Globus pallidus (tissue), 1 donor: ENCODE measurements at regions not wholly inside any gene's neighbourhood (a gene's known extent, or its start where the extent isn't known, plus 50 kb on each side); places are given as distances from the start of the nearest gene placed in this dataset.

Experiments
- DNase-seq: peaks from one replicate; pipeline ENCODE4 v3.0.0-alpha.2; 2015; ENCODE audit warnings: low spot score

DNA sequence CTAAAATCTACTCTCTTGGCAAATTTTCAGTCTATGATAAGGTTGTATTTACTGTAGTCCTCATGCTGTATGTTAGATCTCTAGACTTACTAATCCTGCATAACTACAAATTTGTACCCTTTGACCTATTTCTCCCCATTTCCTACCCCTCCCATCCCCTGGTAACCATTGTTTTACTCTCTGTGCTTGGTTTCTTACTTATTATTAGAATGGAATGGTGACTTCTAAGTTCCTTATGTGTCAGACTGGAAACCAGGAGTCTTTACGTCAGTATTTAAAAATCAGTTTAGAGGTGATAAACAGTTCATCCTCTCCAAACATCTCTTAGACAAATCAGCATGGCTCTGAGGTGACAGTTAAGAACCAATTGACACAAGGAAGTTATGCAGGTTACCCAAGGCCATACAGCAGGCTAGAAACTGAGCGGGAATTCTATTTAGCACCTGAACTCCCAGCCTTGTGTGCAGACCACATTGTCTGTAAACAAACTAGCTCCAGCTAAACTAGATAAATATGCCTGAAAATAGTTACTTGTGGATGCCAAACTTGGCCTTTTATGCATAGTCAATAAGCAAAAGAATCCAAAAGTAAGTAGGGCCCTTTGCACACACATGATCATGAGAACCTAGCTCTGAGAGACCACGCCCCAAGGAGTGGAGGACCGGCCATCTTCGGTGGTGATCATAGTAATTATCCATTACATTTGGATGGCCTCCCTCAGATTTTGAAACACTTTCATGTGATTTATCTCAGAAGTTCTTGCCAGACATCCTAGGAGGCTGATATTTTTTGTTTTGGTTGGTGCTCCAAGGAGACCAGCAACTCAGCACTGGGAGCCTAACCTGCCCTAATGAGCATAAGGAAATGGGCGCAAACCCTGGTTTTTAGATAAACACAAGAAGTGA is 72.3 kb upstream of the BOC start:
- DNase-seq = no peak

DNA sequence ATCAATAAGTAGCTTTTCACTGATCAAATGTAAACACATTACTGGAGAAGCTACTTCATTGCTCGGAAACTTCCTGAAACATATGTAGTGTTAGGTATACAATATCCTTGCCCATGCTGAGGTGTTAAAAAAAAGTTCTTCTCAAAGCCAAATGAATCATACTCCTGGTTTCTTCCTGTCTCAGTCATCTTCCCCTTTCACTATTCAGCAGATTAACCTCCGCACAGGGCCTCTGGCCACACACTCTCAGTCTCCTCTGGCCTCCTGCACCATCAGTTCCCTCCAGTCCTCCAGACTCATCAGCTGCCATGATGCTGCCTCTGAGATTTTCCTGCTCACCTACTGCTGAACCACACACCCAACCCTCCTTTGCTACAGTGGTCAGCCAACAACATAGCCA is 70.5 kb upstream of the BOC start:
- no peak for DNase-seq

DNA sequence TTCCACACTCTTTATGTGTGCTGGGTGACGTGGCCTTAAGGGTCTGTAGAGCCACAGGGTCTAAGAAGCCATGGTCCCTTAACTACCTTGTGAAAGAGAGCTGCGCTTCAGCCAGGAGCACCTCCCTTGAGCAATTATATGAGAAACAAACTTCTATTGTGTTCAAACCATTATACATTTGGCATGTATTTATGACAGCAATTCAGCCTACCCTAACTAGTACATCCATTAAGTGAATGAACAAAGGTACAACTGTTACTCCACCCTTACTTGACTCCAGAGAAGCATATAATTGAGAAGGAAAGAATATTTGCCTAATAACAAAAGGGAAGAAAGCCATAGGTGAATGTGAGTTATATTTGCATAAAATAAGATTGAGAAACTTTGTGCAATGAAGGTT is 69.8 kb upstream of the BOC start:
- no peak for DNase-seq

DNA sequence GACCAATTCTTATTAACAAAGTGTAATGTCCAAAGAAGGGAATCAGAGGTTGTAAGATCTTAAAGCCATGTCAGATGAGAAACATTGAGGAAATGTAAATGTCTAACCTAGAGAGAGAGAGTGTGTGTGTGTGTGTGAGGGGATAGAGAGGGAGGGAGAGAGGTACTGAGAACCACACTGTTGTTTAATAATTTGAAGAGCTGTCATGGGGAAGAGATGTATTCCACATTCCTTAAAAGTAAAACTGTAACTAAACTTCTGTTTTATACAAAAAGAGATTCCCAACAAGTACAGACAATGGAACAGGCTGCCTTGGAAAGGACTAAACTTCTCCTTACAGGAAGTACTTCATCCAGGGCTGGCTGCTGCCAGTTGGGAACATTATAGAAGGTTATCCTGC is 68.9 kb upstream of the BOC start:
- DNase-seq = no peak

DNA sequence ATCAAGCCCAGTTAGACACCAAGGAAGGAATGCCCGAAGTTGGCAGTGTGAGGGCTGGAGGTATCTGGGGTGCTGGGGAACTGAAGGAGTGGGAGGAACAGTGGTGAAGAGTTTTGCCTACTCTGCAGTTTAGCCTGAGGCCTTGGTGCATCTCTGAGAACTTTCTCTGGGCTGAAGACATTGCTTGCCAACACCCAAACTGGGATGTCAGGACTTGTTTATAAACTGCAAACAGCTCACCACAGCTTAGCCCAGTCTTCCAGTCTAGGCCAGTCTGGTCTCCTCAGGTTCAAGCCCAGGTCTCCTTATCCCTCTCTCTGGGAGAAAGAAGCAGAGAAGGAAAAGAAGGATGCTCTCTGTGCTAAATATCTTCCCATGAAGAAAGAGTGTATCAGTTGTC is 68.0 kb upstream of the BOC start:
- DNase-seq = no peak

DNA sequence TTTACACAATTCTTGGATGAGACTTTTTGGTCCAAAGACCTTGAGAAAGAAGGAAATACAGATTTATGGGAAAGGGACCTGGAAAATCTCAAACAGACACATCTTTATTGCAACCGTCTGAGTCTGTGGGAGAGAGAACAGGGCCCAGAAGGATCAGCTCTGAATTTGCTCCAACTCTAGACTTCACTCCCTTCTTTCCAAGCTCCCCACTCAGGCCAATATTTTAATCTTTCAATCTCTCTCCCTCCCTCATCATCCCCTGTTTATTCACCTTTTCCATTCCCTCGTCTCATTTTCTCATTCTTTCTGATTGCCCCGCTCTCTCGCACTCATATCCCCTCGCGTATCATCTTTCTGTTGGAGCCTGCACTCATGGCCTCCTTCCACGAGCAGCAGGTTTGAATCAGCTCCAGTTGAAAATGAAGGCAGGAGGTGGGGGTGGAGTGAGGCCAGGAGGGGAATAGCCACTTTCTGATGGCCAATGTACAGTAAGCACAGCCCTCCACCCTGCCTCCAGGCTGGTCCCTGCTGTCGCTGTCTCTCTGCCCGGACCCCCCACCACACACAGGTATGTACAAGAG is 63.6 kb upstream of the BOC start:
- DNase-seq = no peak

DNA sequence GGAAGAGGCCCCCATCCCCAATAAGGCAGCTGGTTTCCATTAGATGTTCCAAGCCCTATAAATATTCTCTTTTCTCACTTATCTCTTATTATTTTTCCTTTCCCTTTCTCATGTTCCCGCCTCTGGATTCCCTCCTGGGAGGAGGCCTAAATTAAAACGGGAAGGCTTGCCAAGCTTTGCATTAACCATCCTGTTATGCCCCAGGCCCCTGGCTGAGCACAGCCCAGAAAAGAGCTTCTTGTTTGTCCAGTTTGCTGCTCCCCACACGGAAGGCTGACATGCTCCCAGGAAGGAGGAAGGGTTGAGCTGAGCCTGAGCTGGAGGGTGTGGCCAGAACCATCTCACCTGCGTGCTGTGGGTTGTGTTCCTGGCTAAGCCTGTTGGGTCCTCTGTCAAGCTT is 63.1 kb upstream of the BOC start:
- no peak for DNase-seq

DNA sequence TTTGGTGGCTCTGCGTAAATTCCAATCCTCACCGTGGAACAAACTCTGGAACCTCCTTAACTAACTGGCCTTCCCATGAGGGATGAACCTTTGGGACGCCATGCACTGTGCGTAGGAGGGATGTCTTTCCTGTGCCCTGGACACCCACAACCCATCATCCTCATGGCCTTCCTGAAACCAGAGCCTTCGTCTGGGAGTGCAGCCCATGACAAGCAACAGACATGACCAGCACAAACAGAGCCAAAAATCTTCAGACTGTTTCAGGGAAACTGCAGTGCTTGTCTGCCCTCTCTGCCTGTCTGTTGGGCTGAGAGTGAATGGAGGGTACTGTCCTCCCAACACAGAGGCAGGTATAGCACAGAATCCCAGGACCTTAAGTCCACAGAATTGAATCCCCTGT is 61.1 kb upstream of the BOC start:
- DNase-seq = no peak

DNA sequence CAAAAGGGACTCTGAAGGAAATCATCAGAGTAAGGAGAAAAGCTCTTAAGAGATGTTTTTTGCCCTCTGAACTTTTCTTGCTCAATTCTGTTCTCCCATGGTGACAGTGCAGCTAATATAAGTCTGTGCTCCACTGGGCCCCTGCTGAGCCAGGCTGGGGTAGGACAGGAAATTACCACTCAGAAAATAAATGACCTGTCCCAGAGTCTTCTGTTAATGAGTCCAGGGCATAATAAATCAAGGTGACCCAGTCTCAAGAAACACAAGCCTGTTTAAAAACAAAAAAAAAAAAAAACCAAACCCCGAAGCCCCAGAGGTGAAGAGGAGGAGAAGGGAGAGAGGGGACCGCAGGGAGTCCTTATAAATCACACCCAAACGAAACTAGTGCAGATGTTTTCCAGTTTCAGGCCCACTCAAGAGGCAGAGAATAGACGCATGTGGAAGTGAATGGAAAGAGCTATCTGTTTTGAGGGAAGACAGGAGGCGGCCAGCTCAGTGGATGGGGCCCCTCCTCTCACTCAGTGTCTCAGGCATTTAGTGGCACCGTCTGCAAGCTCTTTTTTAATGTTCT is 59.8 kb upstream of the BOC start:
- no peak for DNase-seq

DNA sequence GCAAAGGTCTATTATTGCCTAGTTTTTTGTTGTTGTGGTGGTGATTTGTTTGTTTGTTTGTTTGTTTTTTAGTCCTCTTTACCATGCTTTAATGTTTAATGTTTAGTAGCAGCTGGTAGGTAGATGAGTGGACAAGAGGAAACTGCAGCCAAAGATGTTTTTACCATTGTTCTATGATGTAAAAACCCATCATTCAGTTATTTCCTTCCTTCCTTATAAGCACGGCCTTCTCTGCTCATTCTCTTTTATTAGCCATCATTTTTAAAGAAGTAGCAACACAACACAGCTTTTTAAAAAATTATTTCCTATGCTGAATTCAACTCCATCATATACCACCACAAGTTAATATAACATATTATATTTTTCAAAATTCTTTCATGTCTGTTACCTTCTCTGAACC is 58.5 kb upstream of the BOC start:
- DNase-seq = no peak

DNA sequence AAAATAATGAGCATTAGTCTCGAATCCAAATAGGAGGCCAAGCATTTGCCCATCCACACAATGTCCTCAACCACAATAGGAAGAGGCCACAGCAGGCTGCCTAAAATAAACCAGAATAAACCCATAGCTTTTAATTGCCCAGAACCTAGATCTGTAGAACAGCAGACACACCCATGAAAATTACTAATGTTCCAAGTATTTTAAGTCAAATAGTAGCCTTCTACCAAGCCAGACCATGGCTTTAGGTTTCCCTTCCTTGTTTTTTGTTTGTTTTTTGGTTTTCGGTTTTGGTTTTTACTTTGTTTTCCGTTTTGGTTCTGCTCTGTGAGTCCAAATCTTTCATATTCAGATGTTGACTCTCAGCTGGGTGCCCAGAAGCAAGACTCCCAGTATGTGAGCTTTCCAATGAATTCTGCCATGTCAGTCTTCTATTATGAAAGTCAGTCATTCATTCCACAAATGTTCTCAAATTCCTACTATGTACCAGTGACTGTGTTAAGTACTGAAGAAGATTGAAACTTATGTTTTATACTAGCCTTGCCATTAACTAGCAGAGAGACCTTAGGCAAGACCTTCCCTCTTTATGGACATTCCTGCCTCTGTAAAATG is 57.8 kb upstream of the BOC start:
- no peak for DNase-seq

DNA sequence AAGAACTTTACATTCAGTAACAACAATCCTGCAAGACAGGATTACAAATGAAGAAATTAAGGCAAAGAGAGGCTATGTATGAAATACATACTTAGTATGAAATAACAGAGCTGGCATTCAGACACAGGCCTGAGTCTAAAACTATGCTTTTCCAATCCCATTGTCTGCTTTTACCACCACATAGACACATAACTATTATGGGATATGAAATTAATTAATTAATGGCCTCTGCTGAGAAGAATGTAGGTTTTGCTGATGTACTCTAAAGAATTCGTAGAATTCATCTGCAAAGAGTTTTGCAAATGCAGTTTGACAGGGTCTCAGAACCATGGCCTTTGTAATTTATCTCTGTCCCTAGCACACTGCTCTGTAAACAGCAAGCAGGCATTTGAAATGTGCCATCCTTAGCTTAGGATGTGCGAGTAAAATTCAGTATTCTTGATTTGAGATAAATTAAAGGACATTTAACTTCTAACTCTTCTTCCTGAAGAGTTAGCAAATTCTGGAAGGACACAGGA is 54.5 kb upstream of the BOC start:
- DNase-seq = no peak

DNA sequence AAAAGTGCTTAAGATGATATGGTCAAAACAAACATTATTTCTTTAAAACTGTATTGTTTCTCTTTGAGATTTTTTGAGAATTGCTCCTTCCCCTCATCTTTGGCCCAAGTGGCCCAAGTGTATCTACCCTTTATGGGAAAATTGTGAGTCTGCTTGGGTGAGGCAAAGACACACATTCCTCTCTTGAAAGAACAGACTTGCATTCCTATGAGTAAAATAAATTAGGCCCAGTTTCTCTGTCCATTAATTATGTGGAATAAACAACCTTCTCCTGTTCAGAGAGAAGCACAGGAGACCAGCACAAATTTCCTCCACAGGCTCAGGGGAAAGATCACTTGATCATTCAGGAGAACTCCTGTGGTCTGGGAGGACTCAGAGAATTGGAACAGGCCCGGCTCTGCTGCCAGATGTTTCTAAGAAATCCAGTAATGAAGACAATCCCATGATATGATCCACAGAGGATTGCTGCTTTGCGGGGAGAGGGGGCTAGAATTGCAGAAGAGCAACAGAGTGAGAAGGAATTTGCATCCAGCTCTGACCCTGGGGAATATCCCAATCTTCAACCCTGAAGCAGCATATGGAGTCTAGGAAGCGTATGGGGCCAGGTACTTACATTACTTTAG is 53.8 kb upstream of the BOC start:
- no peak for DNase-seq

DNA sequence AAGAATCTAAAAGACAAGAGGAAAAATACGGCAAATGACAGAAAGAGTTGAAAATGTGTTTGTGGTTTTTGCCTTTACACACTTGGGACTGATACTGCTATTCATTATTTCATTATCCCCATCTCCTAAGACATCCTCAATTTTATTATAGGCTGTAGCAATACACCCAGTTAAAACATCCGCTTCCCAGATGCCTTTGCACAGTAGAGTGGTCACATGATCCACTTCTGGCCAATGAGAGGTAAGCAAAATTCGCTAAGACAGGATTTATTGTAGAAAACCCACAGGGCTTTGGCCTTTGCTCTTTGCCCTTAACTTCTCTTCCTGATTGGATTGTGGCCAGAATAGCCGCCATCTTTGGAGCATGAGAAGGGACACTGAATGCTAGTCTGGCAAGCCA is 53.2 kb upstream of the BOC start:
- no peak for DNase-seq
